ENCODE measurements at regions not wholly inside any gene's neighbourhood (a gene's known extent, or its start where the extent isn't known, plus 50 kb on each side); places are given as distances from the start of the nearest gene placed in this dataset.

GRCh38 chr15:62272290-62272689 lies 107.2 kb upstream of the C2CD4B start:
- DNase-seq = no peak

GRCh38 chr15:62275831-62276230 lies 110.7 kb upstream of the C2CD4B start:
- DNase-seq = peak in 1 of 2 donors; percentile 4

DNA sequence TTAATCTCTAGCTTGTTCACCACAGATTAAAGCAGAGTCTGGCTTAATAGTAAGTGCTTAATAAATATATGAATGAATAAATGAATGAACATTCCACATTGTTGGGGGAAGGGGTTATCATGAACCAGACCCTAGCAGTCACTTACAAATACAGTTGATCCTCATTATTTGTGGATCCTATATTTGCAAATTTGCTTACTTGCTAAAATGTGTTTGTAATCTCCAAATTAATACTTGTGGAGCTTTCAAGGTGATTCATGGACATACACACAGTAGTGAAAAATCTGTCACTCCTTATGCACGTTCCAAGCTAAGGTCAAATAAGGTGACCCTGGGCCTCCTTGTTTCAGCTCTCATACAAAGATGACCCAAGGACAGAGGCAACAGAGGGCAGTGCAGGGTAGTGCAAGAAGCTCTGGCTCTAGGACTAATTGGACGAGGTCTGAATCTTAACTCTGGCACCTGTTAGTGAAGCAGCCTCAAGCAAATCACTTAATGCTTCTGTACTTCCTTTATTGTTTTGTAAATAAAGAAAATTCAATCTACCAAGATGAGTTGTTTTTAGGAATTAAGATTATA lies 112.8 kb upstream of the C2CD4B start:
- DNase-seq = no peak

- no peak for DNase-seq
Observed at GRCh38 chr15:62278534-62278933, 113.4 kb upstream of the C2CD4B start.

GRCh38 chr15:62279041-62279440 lies 114.0 kb upstream of the C2CD4B start:
- DNase-seq = no peak

GRCh38 chr15:62280625-62281024 lies 115.5 kb upstream of the C2CD4B start:
- DNase-seq = no peak

DNA sequence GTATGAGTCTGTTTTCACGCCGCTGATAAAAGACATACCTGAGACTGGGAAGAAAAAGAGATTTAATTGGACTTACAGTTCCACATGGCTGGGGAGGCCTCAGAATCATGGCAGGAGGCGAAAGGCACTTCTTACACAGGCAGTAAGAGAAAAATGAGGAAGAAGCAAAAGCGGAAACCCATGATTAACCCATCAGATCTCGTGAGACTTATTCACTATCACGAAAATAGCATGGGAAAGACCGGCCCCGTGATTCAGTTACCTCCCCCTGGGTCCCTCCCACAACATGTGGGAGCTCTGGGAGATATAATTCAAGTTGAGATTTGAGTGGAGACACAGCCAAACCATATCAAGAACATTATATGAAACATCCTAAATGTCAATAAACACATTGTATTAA lies 116.7 kb upstream of the C2CD4B start:
- DNase-seq = peak; percentile 2 to 35

GRCh38 chr15:62287066-62287857 lies 122.2 kb upstream of the C2CD4B start:
- DNase-seq = no peak

DNA sequence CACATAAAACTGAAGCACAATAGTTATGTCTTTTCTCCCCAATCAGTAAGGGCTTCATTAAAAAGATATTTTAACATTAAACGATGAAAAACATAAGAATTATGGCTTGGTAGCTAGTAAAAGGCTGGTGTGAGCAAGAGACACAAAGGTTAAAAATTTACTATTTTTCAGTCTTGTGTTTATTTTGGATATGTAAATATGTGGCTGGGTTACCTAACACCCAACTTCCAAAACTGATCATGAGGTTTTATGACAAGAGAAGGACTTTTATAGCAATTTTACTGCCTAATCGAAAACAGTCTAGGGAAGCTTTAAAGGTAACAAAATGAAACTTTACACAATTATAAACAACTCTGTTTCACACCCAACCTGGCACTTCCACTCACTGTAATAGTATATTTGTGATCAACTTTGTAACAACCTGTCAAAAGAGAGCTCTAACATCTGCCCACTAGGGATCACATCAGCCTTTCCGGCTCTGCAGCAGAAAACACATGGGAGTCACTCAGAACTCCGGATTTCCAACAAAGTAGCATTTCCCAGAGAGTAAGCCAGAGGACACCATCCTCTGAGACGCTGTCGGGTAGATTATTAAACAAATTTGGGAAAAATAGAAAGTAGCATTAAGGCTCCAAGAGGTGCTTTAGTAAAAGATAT lies 123.4 kb upstream of the C2CD4B start:
- DNase-seq = no peak

DNA sequence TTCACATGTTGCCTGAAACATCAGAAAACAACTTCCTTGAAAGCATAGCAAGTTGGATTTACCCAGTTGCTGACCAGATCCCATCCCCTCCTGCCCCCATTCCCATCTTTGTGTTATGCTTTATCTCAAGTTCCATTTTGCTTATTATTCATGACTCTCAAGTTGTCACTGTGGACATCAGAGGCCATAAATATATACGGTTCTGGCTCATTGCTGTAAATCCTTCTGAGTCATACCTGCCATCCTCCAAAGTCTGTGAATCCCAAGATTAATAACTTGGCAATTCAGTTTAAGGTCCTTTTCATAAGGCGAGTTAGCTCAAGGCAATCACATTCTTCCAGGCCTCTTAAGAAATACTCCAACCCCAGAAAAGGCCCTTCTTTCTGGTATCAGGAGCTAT lies 126.2 kb upstream of the C2CD4B start:
- DNase-seq = no peak

- no peak for DNase-seq
Observed at GRCh38 chr15:62296756-62297507, 131.8 kb upstream of the C2CD4B start.

DNA sequence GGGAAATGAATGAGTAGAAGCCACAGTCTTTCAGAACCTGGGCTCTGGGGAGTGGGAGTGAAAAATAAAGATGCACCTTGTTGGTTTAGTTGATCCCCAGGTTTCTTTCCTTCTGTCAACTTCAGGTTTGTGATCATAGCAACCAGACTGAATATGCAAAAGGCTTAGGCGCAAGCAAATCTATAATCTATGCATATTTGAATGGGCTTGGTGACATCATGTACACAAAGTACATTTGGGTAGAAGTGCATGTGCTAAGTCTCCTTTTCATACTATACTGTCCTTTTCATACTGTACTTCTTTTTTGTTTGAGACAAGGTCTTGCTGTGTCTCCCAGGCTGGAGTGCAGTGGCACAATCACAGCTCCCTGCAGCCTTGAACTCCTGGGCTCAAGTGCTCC lies 132.4 kb upstream of the C2CD4B start:
- no peak for DNase-seq

- DNase-seq = no peak
Observed at GRCh38 chr15:62297933-62298332, 132.8 kb upstream of the C2CD4B start.

DNA sequence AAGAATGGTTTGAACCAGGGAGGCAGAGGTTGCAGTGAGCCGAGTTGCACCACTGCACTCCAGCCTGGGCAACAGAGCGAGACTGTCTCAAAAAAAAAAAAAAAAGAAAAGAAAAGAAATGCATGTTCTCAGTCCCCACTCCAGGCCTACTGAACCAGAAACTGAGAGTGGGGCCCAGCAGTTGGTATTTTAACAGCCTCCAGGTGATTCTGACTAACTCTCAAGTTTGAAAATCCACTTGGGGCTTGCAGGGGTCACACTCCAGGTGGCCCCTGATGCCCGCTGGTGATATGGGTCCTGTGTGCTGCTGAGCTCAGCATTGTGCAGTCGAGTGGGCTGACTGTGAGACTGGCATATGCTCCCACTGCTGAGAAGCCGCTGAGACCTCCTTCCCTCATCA lies 133.7 kb upstream of the C2CD4B start:
- DNase-seq = no peak

GRCh38 chr15:62299541-62299940 lies 134.5 kb upstream of the C2CD4B start:
- no peak for DNase-seq

DNA sequence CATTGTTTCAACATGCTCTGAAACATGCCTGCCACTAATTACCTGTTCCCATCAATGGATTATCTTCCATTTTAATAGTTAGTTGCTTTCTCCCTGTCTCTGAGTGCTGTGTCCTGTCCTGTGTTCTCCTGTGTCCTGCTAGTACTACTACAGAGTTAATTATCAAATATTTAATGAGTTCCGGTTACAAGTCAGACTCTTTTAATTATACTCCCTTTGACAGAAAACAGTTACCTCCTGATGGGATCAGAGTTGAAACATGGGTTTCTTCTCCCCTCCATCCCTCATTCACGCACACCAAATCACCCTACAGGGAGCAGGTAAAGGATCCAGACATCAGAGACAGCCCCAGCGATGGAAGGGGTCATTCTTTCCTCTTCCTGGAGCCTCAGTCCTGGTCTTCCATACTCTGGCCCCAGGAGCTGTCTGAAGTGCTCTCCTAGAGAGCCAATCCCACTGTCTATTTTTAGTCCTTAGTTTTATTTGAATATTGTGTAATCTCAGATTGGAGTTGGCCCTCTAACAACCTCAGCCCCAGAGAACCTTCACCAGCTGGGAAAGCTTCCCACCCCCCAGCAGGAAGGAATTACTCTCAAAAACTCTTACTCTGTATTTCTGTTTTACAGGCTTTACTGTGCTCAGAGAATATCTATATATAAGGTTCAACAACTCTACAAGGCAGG lies 137.0 kb upstream of the C2CD4B start:
- DNase-seq = no peak

GRCh38 chr15:62306851-62307504 lies 141.9 kb upstream of the C2CD4B start:
- peak; percentile 31 to 51 for DNase-seq

- DNase-seq = no peak
Observed at GRCh38 chr15:62307551-62307950, 142.5 kb upstream of the C2CD4B start.

DNA sequence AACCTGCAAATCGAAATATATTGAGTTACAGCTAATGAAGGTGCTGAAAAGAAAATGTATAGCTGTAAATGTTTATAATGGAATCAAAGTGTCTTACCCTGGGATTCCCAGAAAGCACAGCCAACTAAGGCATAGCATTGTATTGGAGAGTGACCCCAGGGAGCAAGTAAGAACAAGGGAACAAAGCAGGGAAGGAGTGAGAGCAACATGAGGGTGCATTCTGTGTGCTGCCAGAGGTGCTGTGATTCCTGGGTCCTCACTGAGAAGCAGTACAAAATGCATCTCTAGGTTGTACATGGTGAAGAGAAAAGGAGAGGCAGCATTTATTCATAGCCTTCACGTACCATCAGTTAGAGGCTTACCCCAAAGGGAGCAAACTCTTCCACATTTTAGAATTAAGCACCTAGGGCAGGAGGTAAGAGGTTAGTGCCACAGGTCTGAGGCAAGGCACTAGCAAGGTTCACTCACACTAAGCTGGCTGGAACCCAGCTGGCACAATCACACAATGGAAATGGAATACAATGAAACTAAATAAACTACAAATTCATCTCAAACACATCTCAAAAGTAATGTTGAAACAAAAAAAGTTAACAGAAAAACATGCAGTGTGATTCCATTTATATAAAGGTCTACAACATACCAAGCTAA lies 151.5 kb upstream of the C2CD4B start:
- no peak for DNase-seq

GRCh38 chr15:62320259-62320658 lies 155.2 kb upstream of the C2CD4B start:
- no peak for DNase-seq

- no peak for DNase-seq
Observed at GRCh38 chr15:62323353-62323890, 158.3 kb upstream of the C2CD4B start.
